ENCODE measurements at regions not wholly inside any gene's neighbourhood (a gene's known extent, or its start where the extent isn't known, plus 50 kb on each side); places are given as distances from the start of the nearest gene placed in this dataset.

- Histone ChIP-seq H3K27me3 (ENCODE audit: low read length) (no peaks in the 10 kb centered on the region), H3K9ac (ENCODE audit: low read length) (no peak overlapping the region), H3K4me3 (ENCODE audit: insufficient read depth, low read length, poor library complexity, severe bottlenecking) (no peak overlapping the region), H3K9me3 (ENCODE audit: insufficient read depth, low read length) (no peaks in the 10 kb centered on the region), H3K4me2 (ENCODE audit: low read depth, low read length, poor library complexity, severe bottlenecking) (no peak overlapping the region), H3K27ac (ENCODE audit: low read depth, low read length) (no peak overlapping the region), H3F3A (ENCODE audit: insufficient read depth) (no peaks in the 10 kb centered on the region), H2AFZ (ENCODE audit: low read depth, low read length, severe bottlenecking) (no peak overlapping the region), H4K20me1 (ENCODE audit: low read depth, low read length) (no peaks in the 10 kb centered on the region), H3K9me2 (replicated peaks; ENCODE audit: insufficient read depth, low read length) (no peaks in the 10 kb centered on the region), H3K79me2 (ENCODE audit: insufficient read depth, low read length) (no peaks in the 10 kb centered on the region), H3K36me3 (ENCODE audit: low read length) (no peaks in the 10 kb centered on the region)
- TF ChIP-seq EZH2phosphoT487 (conservative IDR thresholded peaks at IDR 0.05; ENCODE audit: low read length) = no peak
These were observed 321.2 kb downstream of the SLC16A7 start for GRCh38 chr12:59916988-59917387.

GRCh38 chr12:59927032-59927431 is 331.2 kb downstream of the SLC16A7 start:
- no peak overlapping the region for H3K27ac ChIP-seq (ENCODE audit: low read depth, low read length)
- H3K9me2 ChIP-seq (replicated peaks; ENCODE audit: insufficient read depth, low read length) = no peaks in the 10 kb centered on the region
- H4K20me1 ChIP-seq (ENCODE audit: low read depth, low read length) = no peaks in the 10 kb centered on the region
- H3K4me2 ChIP-seq (ENCODE audit: low read depth, low read length, poor library complexity, severe bottlenecking) = no peak overlapping the region
- H3K36me3 ChIP-seq (ENCODE audit: low read length) = no peaks in the 10 kb centered on the region
- H3K4me3 ChIP-seq (ENCODE audit: insufficient read depth, low read length, poor library complexity, severe bottlenecking) = no peak overlapping the region
- no peaks in the 10 kb centered on the region for H3K9me3 ChIP-seq (ENCODE audit: insufficient read depth, low read length)
- H3K79me2 ChIP-seq (ENCODE audit: insufficient read depth, low read length) = no peaks in the 10 kb centered on the region
- TF ChIP-seq CTCF (IDR thresholded peaks at IDR 0.05; ENCODE audit: insufficient read depth, low read length, poor library complexity, severe bottlenecking) = no peak
- TF ChIP-seq EZH2phosphoT487 (conservative IDR thresholded peaks at IDR 0.05; ENCODE audit: low read length) = no peak
- no peaks in the 10 kb centered on the region for H3K27me3 ChIP-seq (ENCODE audit: low read length)
- H2AFZ ChIP-seq (ENCODE audit: low read depth, low read length, severe bottlenecking) = no peak overlapping the region
- H3F3A ChIP-seq (ENCODE audit: insufficient read depth) = no peaks in the 10 kb centered on the region
- no peak overlapping the region for H3K9ac ChIP-seq (ENCODE audit: low read length)

GRCh38 chr12:59928416-59928815 is 332.6 kb downstream of the SLC16A7 start:
- Histone ChIP-seq H2AFZ (ENCODE audit: low read depth, low read length, severe bottlenecking) (no peak overlapping the region), H4K20me1 (ENCODE audit: low read depth, low read length) (no peaks in the 10 kb centered on the region), H3K4me2 (ENCODE audit: low read depth, low read length, poor library complexity, severe bottlenecking) (no peak overlapping the region)

GRCh38 chr12:59929110-59929509 is 333.3 kb downstream of the SLC16A7 start:
- Histone ChIP-seq H3K4me2 (ENCODE audit: low read depth, low read length, poor library complexity, severe bottlenecking) (no peak overlapping the region), H3K9me2 (replicated peaks; ENCODE audit: insufficient read depth, low read length) (no peaks in the 10 kb centered on the region), H3F3A (ENCODE audit: insufficient read depth) (no peaks in the 10 kb centered on the region), H3K79me2 (ENCODE audit: insufficient read depth, low read length) (no peaks in the 10 kb centered on the region), H2AFZ (ENCODE audit: low read depth, low read length, severe bottlenecking) (no peak overlapping the region), H3K9me3 (ENCODE audit: insufficient read depth, low read length) (no peaks in the 10 kb centered on the region), H3K27me3 (ENCODE audit: low read length) (no peaks in the 10 kb centered on the region), H3K27ac (ENCODE audit: low read depth, low read length) (no peak overlapping the region), H3K9ac (ENCODE audit: low read length) (no peak overlapping the region), H3K4me3 (ENCODE audit: insufficient read depth, low read length, poor library complexity, severe bottlenecking) (no peak overlapping the region), H4K20me1 (ENCODE audit: low read depth, low read length) (no peaks in the 10 kb centered on the region), H3K36me3 (ENCODE audit: low read length) (no peaks in the 10 kb centered on the region)
- TF ChIP-seq EZH2phosphoT487 (conservative IDR thresholded peaks at IDR 0.05; ENCODE audit: low read length) (no peak), CTCF (IDR thresholded peaks at IDR 0.05; ENCODE audit: insufficient read depth, low read length, poor library complexity, severe bottlenecking) (no peak)

More at GRCh38 chr12:59928416-59928815, 332.6 kb downstream of the SLC16A7 start:
- Histone ChIP-seq H3K9ac (ENCODE audit: low read length) (no peak overlapping the region), H3K36me3 (ENCODE audit: low read length) (no peaks in the 10 kb centered on the region), H3K27ac (ENCODE audit: low read depth, low read length) (no peak overlapping the region), H3K79me2 (ENCODE audit: insufficient read depth, low read length) (no peaks in the 10 kb centered on the region), H3K9me3 (ENCODE audit: insufficient read depth, low read length) (no peaks in the 10 kb centered on the region), H3K27me3 (ENCODE audit: low read length) (no peaks in the 10 kb centered on the region), H3F3A (ENCODE audit: insufficient read depth) (no peaks in the 10 kb centered on the region), H3K4me3 (ENCODE audit: insufficient read depth, low read length, poor library complexity, severe bottlenecking) (no peak overlapping the region), H3K9me2 (replicated peaks; ENCODE audit: insufficient read depth, low read length) (no peaks in the 10 kb centered on the region)
- TF ChIP-seq CTCF (IDR thresholded peaks at IDR 0.05; ENCODE audit: insufficient read depth, low read length, poor library complexity, severe bottlenecking) (no peak), EZH2phosphoT487 (conservative IDR thresholded peaks at IDR 0.05; ENCODE audit: low read length) (no peak)
